ENCODE measurements at regions not wholly inside any gene's neighbourhood (a gene's known extent, or its start where the extent isn't known, plus 50 kb on each side); places are given as distances from the start of the nearest gene placed in this dataset.

GRCh38 chr17:6346156-6346786, 88.7 kb downstream of the AIPL1 start:
- no peaks in the 10 kb centered on the region for H3K4me1 ChIP-seq (ENCODE audit: control insufficient read depth, low read length)
- TF ChIP-seq EZH2phosphoT487 (IDR thresholded peaks at IDR 0.05; ENCODE audit: borderline replicate concordance, low read length): no peak
- TF ChIP-seq, protein P1, sequence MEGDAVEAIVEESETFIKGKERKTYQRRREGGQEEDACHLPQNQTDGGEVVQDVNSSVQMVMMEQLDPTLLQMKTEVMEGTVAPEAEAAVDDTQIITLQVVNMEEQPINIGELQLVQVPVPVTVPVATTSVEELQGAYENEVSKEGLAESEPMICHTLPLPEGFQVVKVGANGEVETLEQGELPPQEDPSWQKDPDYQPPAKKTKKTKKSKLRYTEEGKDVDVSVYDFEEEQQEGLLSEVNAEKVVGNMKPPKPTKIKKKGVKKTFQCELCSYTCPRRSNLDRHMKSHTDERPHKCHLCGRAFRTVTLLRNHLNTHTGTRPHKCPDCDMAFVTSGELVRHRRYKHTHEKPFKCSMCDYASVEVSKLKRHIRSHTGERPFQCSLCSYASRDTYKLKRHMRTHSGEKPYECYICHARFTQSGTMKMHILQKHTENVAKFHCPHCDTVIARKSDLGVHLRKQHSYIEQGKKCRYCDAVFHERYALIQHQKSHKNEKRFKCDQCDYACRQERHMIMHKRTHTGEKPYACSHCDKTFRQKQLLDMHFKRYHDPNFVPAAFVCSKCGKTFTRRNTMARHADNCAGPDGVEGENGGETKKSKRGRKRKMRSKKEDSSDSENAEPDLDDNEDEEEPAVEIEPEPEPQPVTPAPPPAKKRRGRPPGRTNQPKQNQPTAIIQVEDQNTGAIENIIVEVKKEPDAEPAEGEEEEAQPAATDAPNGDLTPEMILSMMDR (IDR thresholded peaks at IDR 0.05; ENCODE audit: low read depth, low read length, poor library complexity, severe bottlenecking): no peak
- no peak overlapping the region for H3K4me2 ChIP-seq (ENCODE audit: low read length)
- H3K79me2 ChIP-seq (ENCODE audit: control insufficient read depth, low read length): no peaks in the 10 kb centered on the region
- no peaks in the 10 kb centered on the region; the same call in 1 of the 2 replicates for H3K27me3 ChIP-seq (ENCODE audit: control insufficient read depth, low read length)
- H3K9me2 ChIP-seq (replicated peaks; ENCODE audit: control insufficient read depth, low read length): no peaks in the 10 kb centered on the region
- no peaks in the 10 kb centered on the region for H3K36me3 ChIP-seq (ENCODE audit: control insufficient read depth, low read length)
- H3F3A ChIP-seq (ENCODE audit: control insufficient read depth, insufficient read depth): no peaks in the 10 kb centered on the region
- H3K27ac ChIP-seq (ENCODE audit: low read depth, low read length): no peak overlapping the region
- H3K4me3 ChIP-seq (ENCODE audit: low read length): no peak overlapping the region
- no peaks in the 10 kb centered on the region for H4K20me1 ChIP-seq (ENCODE audit: control insufficient read depth, insufficient read depth, low read depth, low read length)
- no peaks in the 10 kb centered on the region for H3K9me3 ChIP-seq (ENCODE audit: control insufficient read depth, insufficient read depth, low read length)

GRCh38 chr17:6343736-6344135, 91.2 kb downstream of the AIPL1 start:
- Histone ChIP-seq H3K4me2 (ENCODE audit: low read length) (no peak overlapping the region), H3K36me3 (ENCODE audit: control insufficient read depth, low read length) (no peaks in the 10 kb centered on the region), H3K9me2 (replicated peaks; ENCODE audit: control insufficient read depth, low read length) (no peaks in the 10 kb centered on the region), H3K9me3 (ENCODE audit: control insufficient read depth, insufficient read depth, low read length) (no peaks in the 10 kb centered on the region), H3K27me3 (ENCODE audit: control insufficient read depth, low read length) (no peaks in the 10 kb centered on the region; the same call in 1 of the 2 replicates), H4K20me1 (ENCODE audit: control insufficient read depth, insufficient read depth, low read depth, low read length) (no peaks in the 10 kb centered on the region), H3K4me3 (ENCODE audit: low read length) (no peak overlapping the region), H3K4me1 (ENCODE audit: control insufficient read depth, low read length) (no peaks in the 10 kb centered on the region), H3K27ac (ENCODE audit: low read depth, low read length) (no peak overlapping the region), H3K79me2 (ENCODE audit: control insufficient read depth, low read length) (no peaks in the 10 kb centered on the region), H3F3A (ENCODE audit: control insufficient read depth, insufficient read depth) (no peaks in the 10 kb centered on the region)
- TF ChIP-seq, protein P1 (IDR thresholded peaks at IDR 0.05; ENCODE audit: low read depth, low read length, poor library complexity, severe bottlenecking): no peak
- no peak for TF ChIP-seq EZH2phosphoT487 (IDR thresholded peaks at IDR 0.05; ENCODE audit: borderline replicate concordance, low read length)

- Histone ChIP-seq H3K4me1 (ENCODE audit: control insufficient read depth, low read length) (no peaks in the 10 kb centered on the region), H3K9me2 (replicated peaks; ENCODE audit: control insufficient read depth, low read length) (no peaks in the 10 kb centered on the region), H3K4me2 (ENCODE audit: low read length) (no peak overlapping the region), H3F3A (ENCODE audit: control insufficient read depth, insufficient read depth) (no peaks in the 10 kb centered on the region), H3K27ac (ENCODE audit: low read depth, low read length) (no peak overlapping the region), H3K79me2 (ENCODE audit: control insufficient read depth, low read length) (no peaks in the 10 kb centered on the region), H4K20me1 (ENCODE audit: control insufficient read depth, insufficient read depth, low read depth, low read length) (no peaks in the 10 kb centered on the region), H3K36me3 (ENCODE audit: control insufficient read depth, low read length) (no peaks in the 10 kb centered on the region), H3K4me3 (ENCODE audit: low read length) (no peak overlapping the region), H3K9me3 (ENCODE audit: control insufficient read depth, insufficient read depth, low read length) (no peaks in the 10 kb centered on the region), H3K27me3 (ENCODE audit: control insufficient read depth, low read length) (no peaks in the 10 kb centered on the region; the same call in 1 of the 2 replicates)
- TF ChIP-seq, protein P1 (IDR thresholded peaks at IDR 0.05; ENCODE audit: low read depth, low read length, poor library complexity, severe bottlenecking): no peak
- TF ChIP-seq EZH2phosphoT487 (IDR thresholded peaks at IDR 0.05; ENCODE audit: borderline replicate concordance, low read length): no peak
Observed at GRCh38 chr17:6343191-6343590, 91.7 kb downstream of the AIPL1 start.
